ENCODE measurements at regions not wholly inside any gene's neighbourhood (a gene's known extent, or its start where the extent isn't known, plus 50 kb on each side); places are given as distances from the start of the nearest gene placed in this dataset.

DNA sequence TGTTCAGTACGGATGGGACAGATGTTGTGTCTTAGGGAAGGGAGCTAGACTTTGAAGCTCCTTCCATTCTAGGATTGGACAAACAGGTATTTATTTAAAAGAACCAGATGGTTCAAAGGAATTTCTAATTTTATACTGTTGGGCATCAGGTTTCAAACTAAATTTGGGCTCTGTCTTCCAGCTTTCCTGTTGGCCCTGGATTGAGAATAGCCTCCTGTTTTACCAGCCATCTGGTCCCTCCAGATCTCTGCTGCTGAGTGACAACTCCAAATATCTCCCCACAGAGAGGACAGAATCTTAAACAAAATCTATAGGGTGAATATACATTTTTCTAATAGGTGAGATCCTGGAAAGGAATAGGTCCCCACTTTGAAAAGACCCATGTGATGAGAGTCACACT, 52.5 kb upstream of the CNIH3 start:
- TF ChIP-seq, protein P1, sequence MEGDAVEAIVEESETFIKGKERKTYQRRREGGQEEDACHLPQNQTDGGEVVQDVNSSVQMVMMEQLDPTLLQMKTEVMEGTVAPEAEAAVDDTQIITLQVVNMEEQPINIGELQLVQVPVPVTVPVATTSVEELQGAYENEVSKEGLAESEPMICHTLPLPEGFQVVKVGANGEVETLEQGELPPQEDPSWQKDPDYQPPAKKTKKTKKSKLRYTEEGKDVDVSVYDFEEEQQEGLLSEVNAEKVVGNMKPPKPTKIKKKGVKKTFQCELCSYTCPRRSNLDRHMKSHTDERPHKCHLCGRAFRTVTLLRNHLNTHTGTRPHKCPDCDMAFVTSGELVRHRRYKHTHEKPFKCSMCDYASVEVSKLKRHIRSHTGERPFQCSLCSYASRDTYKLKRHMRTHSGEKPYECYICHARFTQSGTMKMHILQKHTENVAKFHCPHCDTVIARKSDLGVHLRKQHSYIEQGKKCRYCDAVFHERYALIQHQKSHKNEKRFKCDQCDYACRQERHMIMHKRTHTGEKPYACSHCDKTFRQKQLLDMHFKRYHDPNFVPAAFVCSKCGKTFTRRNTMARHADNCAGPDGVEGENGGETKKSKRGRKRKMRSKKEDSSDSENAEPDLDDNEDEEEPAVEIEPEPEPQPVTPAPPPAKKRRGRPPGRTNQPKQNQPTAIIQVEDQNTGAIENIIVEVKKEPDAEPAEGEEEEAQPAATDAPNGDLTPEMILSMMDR (IDR thresholded peaks at IDR 0.05; ENCODE audit: low read depth, low read length, missing control alignments), result no peak
- no peak for DNase-seq (ENCODE audit: low read depth)
- H3K4me3 ChIP-seq (ENCODE audit: low read depth, low read length), result no peak overlapping the region
- in situ Hi-C loops (cut with HindIII; ENCODE audit: low sequenced_read_pairs), result no loop called here

DNA sequence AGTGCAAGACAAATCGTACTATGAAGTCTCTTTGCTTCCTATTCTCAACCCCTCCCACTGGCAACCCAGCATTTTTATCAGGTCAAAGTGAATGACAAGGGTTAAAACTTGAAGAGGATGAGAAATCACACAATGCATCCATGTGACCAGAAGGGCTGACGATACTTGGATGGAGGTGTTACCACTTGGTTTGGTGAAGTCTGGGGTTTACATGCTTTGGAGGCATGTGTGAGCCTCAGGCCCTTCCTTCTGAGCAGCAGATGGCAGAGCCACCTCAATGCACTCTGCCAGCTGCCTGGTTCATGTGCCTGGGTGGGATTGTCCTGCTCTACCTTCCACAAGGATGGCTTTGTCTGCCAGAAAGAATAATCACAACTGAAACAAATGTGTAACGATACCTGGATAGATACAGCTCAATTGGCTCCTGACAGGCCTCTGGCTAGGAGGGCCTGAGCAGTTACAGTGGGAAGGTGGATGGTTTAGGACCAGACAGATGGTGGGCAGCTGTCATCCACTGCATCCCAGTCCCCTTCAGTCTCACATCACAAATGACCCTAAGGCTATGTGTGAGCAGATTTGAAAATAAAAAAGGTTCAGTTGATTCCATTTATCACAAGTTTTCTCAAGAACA, 51.5 kb upstream of the CNIH3 start:
- in situ Hi-C loops (cut with HindIII; ENCODE audit: low sequenced_read_pairs), result no loop called here
- TF ChIP-seq, protein P1 (IDR thresholded peaks at IDR 0.05; ENCODE audit: low read depth, low read length, missing control alignments), result no peak
- DNase-seq (ENCODE audit: low read depth), result no peak
- no peak overlapping the region for H3K4me3 ChIP-seq (ENCODE audit: low read depth, low read length)

DNA sequence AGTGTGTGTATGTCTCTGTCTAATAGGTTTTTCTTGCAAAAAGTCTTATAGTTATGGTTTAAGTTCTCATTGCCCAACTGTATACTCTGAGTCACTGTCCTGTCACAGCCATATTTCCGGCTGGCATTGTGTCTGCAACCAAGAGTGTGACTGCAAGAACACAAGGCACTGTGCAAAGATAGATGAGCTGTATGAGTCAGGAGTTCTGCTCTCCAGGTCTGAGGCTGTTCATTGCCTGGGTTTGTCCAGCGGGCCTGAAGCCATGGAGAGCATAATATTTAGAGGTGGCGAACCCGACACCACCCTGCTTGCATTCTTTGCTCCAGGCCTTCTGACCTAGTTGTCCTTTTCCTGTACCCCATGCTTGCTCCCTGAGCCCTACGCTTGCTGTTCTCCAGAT, 50.9 kb upstream of the CNIH3 start:
- DNase-seq (ENCODE audit: low read depth), result peak; percentile 45
- TF ChIP-seq, protein P1 (IDR thresholded peaks at IDR 0.05; ENCODE audit: low read depth, low read length, missing control alignments), result no peak
- in situ Hi-C loops (cut with HindIII; ENCODE audit: low sequenced_read_pairs), result no loop called here
- H3K4me3 ChIP-seq (ENCODE audit: low read depth, low read length), result no peak overlapping the region

DNA sequence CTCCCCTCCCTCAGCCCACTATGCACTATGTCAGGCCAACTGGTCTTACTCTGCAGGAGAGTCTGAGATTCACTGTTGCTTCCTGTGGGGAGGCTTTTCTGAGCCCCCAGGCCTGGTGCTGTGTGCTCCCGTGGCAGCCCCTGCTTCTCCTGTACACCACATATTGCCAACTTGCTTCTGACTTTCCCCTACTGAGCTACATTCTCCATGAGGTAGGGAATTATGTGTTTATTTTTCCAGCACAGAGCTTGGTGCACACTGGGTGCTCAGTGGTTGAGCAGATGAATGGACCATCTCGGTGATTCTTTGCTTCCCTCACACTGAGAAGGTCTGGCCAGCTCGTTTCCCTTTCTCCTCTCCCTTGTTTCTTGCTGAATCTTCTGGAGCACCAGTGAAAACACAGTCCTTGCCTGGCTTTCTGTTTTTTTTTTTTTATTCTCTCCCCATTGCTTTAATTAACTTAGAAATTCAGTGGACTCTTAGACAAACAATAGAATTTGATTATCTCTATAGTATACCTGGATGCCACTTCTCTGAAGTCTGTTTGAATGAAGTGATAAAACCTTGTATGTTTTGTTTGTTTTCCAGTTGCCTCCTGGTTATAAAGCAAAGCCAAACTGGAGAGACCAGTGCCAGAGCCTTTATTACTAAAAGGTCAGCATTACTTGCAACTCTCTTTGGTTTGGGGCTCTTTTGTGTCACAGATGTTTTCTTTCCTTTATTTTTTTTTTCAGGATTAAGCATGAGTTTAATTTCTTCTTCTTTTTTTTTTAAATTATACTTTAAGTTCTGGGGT, 50.3 kb upstream of the CNIH3 start:
- in situ Hi-C loops (cut with HindIII; ENCODE audit: low sequenced_read_pairs), result no loop called here
- DNase-seq (ENCODE audit: low read depth), result no peak
- TF ChIP-seq, protein P1 (IDR thresholded peaks at IDR 0.05; ENCODE audit: low read depth, low read length, missing control alignments), result no peak
- no peak overlapping the region for H3K4me3 ChIP-seq (ENCODE audit: low read depth, low read length)

Data from astrocyte of the cerebellum (primary cell).